Upper lobe of left lung (tissue), 4 donors: ENCODE measurements at regions not wholly inside any gene's neighbourhood (a gene's known extent, or its start where the extent isn't known, plus 50 kb on each side); places are given as distances from the start of the nearest gene placed in this dataset.

Experiments
- CTCF ChIP-seq, 6 experiments: fragments of 450-650 bp in 4 of 6; fragments of 200-600 bp in 2 of 6; sonication (generic) in 2 of 6; IDR thresholded peaks; one replicate each; pipeline ENCODE4 v1.5.1; 2016 to 2019; ENCODE audit warnings: antibody characterized with exemption in 6 of 6
- POLR2A ChIP-seq, 4 donors: fragments of 450-650 bp; IDR thresholded peaks; one replicate each; pipeline ENCODE4 v1.5.1; 2016 to 2017; ENCODE audit warnings: antibody characterized with exemption in 4 of 4, mild to moderate bottlenecking in 2 of 4
- POLR2AphosphoS5 ChIP-seq, 2 donors: sonication (generic); formaldehyde crosslinking; IDR thresholded peaks; one replicate each; pipeline ENCODE4 v1.5.1; 2017; ENCODE audit warnings: antibody characterized with exemption in 2 of 2

- no peak for TF ChIP-seq CTCF (IDR thresholded peaks at IDR 0.05)
- no peak for TF ChIP-seq POLR2AphosphoS5 (IDR thresholded peaks at IDR 0.05)
- no peak for TF ChIP-seq POLR2A (IDR thresholded peaks at IDR 0.05)
Measured at GRCh38 chr6:22010102-22010501, 286.7 kb downstream of the PRL start.
